ENCODE measurements at regions not wholly inside any gene's neighbourhood (a gene's known extent, or its start where the extent isn't known, plus 50 kb on each side); places are given as distances from the start of the nearest gene placed in this dataset.
"Not testable (repeated sequence)": the region's sequence is repeated elsewhere in the genome, so short reads cannot be mapped to it uniquely, and the experiment has no call there.

DNA sequence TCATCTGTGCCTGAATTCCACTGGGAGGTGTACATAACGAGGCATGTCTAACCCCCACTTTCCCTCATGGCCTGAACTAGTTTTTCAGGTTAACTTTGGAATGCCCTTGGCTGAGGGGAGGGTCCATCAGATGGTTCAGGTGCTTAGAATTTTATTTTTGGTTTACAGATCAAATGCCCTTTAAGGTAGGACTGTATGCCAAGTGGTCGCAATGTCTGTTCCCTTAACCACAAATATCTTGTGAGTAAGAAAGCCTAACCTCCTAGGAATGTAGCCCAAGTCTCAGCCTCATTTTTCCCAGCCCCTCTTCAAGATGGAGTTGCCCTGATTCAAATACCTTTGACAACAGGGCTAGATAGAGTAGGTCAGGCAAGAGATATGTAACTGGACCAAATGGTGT lies 78.4 kb downstream of the RNASET2 start:
- DNase-seq (ENCODE audit: low spot score) = no peak

DNA sequence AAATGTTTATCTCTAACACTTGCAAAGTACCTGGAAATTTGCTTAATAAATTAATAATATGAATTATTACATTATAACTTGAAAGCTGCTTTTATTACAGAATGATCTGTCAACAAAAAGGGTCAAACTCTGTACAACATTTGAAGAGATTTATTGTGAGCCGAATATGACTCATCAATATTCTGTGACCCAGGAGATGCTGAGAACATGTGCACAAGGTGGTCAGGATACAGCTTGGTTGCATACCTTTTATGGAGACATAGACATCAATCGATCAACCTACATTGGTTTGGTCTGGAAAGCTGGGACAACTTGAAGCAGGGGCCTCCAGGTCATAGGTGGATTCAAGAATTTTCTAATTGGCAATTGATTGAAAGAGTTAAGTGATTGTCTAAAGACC lies 79.0 kb downstream of the RNASET2 start:
- DNase-seq (ENCODE audit: low spot score) = no peak

DNA sequence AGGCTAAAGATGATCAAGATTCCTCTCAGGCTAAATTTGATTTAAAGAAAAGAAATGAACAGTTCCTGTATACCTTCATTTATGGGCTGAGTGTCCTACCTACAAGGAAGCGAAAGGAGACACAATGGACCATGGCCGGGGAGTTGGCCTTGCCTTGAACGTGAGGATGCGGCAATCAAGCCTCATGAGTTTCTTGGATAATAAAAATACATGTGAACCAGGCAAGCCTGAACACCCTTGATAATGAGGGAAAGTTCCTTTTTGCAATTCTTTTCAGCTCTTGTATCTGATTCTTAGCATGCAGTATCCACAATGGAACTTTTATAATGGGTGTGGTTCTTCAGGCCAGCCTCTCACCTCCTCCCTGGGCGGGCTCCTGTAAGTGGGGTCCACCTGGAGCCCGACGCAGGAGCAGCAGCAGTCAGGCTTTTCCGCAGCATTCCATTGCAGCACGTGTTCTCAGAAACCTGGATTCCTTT lies 83.8 kb downstream of the RNASET2 start:
- DNase-seq (ENCODE audit: low spot score) = no peak

DNA sequence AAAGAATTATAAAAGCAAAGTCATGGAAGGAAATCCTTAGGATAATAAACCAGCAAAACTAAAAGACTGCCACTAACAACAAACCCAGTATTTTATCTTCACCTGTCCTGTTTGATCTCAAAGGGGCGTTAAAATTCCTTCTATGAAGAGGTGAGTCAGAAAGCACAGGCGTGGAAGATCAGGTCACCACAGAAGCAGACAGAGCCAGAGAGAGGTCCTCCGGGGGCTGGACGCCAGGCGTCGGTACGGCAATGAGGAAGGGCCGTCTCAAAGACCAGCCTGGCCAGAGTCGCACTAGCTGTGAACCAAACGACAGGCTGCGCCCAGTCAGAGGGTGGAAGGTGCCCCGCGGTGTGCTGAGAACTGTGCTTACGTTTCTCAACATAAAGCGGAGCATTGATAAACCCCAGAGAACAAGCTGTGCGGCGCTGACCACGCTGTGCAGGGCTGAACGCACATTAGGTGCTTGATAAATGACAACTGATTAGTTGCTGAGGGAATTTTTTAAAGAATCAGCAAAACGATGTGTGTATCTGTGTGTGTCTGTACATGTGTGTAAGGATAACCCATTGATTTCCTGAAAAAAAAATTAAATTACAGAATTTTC lies 85.6 kb downstream of the RNASET2 start:
- DNase-seq (ENCODE audit: low spot score) = no peak

DNA sequence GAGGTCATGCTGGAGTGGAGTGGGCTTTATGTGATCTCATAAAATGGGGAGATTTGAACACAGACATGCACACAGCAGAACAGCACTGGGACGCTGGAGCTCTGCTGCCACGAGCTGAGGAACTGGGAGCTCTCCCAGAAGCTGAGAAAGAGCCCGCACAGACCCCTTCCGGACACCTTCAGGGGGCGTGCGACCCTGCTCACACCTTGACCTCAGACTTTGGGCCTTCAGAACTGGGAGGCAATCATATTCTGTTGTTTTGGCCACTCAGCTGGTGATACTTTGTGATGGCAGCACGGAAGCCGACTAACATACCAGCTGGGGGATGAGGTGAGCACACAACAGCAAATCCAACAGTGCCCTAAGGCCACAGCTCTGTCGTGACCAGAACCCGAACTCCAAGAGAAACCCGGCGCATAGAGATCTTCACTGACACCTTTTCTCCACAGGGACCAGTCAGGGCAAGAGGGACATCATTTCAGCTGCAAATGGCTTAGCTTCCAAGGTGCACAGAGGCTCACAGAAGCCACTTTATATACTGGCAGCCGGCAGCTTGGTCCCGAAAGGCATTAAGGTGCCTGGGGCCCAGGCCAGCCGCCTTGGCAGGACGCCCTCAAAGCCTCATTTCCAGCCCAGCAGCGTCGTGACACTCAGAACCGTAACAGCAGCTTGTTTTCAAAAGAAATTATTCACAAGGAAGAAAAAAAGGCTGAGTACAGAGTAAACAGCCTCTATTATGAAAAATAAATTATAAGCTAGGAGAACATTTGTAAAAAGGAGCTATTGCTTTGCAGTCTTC lies 89.3 kb downstream of the RNASET2 start:
- no peak for DNase-seq (ENCODE audit: low spot score)

DNA sequence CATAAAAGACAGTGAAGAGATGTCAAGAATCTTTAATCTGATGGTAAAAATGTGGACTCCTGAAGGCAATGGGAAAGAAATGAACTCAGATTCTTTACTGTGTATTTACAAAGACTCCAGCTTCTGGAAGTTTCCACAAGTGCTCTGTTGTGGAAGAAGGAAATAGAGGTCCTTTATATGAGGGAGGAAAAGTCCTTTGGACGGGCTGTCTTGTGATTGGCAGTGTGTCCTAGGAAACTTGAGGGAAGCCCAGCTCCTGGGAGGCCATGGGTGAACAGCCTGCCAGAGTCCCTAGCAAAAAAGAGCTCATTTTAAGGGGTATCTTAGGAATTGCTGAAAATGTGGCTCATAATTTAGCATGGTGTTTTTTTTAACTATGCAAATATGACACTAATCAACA lies 92.0 kb downstream of the RNASET2 start:
- DNase-seq (ENCODE audit: low spot score) = no peak

DNA sequence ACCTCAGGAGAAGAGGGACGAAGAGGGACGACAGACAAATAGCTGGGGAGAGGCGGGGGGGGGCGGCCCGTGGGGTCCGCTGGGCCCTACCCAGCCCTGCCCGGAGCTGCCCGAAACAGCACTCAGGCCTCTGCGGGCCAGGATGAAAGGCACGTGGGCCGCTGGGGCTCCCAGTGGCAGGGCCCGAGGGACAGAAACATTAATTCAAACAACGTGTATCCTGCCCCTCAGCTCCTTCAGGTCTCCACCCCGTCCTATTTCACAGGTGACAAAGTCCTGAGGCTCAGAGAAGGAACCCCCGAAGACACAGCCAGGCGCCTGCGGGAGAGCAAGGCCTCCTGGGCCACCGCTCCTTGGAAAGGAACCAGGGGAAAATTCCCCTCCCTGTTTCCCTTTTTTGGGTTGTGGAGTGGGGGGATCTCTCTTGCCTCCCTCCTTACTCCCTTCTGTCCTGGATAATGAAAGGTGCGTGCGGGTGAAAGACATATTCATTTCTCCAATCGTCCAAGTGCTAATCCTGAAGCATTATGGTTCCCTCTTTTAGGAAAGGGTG lies 93.3 kb downstream of the RNASET2 start:
- no peak for DNase-seq (ENCODE audit: low spot score)

DNA sequence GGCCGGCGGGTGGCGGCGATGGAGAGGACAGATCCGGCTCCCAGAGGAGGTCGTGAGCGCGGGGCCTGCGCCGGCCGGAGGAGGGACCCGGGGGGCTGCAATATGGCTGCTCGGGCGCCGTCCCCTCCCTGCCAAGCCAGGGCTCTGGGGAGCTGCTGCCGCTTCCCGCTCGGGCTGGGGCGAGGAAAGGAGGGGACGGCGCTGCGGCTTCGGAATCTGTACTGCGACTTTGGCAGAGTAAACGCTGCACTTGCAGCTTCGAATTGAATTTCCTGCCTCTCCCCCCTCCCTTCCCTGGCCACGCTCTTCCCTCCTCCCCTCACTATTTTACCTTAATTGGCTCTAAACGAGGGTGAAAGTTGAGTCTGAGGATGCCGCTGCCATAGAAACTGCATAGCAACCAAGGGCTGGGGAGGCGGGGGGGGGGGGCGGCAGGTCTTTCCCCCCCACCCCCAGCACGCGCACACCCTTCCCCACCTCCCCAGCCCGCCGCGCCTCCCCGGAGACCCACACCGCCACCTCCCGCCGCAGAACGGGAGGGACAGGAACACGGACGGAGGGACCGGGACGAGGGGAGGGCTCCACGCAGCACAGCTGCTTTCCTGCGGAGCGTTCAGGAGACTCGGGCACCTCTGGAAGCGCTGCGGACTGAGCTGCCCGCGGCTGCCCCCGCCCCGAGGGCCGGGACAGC lies 93.9 kb downstream of the RNASET2 start:
- DNase-seq (ENCODE audit: low spot score) = no peak

DNA sequence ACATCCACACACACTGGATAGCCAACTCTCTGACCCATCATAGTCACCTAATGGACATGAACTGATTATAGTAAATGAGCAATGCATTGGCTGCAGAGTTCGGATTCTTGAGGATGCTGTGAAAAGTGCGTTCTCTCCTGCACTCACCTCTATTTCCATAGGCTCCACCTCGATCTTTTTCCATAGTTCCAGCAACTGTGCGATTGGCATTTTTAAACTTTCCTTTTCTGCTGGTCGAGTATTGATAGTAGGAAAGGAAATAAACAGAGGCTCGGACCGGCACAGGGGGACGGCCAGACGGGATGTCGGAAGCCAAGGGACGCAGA lies 94.4 kb downstream of the RNASET2 start:
- peak; percentile 4 for DNase-seq (ENCODE audit: low spot score)

DNA sequence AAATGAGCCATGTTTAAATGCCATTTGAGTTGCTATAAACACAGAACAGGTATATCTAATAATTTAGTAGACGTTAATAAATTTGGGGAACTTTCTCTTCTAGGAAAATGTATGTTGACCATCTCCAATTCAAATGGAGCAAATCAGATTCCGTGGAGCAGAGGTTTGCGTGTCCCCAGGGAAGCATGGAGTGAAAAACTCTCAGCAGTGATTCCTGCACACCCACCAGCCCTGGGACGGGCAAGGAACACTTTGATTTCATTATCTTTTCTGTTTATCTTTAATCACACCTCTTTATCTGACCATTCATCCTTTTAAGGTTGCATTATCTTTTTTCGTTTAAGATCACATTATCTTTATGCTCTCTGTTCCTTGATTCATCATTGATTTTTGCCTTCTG lies 95.0 kb downstream of the RNASET2 start:
- DNase-seq (ENCODE audit: low spot score) = no peak

DNA sequence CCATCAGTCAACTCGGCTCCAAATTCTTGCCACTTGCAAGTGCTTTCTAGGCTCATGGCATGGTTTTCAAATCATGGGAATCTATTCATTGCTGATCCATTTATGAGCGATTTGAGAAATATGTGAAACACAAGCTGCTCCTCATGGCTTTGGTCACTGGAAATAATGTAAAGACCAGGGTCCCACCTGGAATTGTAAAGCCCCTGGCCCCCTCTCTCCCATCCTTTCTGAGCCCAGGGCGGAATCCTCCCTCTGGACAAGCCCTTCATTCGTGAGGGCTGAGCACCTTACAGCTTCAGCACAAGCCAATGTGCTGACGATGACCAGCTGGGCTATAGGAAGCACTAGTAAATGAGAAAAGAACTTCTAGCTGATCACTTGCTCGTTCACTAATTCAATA lies 96.0 kb downstream of the RNASET2 start:
- no peak for DNase-seq (ENCODE audit: low spot score)

DNA sequence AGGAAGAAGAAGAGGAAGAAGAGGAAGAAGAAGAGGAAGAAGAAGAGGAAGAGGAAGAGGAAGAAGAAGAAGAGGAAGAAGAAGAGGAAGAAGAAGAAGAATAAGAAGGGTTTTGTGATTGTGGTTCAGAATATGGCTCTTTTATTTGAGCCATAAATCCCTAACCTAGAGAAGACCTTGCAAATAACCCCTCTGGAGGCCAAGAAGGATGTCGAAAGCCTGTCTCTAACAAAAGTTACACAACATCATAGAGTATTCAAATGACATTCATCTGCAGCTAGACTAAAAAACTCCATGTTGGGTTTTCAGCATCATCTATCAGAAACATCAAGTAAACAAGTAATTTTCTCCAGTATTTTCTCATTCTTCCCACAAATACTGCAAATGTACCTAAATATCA lies 100.9 kb downstream of the RNASET2 start:
- DNase-seq (ENCODE audit: low spot score) = no peak

DNA sequence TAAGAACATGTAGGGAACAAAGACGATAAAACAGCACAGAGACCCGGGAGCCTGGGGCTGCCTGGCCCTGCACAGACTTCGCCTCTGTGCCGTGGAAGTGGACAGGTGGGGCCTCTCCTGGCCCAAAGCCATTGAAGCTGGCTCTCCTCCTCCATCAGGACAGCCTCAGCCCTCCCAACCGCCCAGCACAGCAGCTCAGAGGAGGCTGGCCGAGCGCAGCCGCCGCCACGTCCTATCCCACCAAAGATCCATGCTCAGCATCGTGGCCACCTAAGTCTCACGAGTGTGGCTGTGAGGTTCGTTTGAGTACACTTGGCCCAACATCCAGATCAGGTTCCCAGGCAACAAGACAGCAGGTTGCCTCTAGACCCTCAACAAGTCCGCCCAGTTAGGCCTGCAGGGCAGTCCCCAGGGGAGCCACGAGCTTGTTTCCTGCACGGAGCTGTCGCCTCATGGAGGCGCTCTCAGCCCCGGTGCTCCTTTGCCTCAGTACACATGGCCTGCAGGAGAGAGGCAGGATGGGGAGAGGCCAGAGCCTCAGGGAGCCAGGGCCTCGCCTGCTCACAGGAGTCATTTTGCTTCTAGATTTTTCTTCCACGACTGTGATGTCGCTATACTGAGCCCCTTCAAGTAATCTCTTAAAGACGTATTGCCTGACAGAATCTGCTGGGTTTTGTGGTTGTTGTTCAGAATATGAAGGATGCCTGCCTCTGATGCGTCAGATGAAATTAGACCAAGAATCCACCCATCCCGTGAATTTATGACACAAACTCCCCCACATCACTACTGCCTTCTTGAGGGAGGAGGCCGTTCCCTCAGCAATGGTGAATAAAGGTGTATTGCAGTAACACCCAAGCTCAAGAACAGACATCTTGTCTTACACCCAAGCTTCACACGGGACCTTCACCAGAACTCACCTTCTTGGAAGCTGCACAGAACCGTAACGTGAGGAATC lies 102.7 kb downstream of the RNASET2 start:
- no peak for DNase-seq (ENCODE audit: low spot score)

DNA sequence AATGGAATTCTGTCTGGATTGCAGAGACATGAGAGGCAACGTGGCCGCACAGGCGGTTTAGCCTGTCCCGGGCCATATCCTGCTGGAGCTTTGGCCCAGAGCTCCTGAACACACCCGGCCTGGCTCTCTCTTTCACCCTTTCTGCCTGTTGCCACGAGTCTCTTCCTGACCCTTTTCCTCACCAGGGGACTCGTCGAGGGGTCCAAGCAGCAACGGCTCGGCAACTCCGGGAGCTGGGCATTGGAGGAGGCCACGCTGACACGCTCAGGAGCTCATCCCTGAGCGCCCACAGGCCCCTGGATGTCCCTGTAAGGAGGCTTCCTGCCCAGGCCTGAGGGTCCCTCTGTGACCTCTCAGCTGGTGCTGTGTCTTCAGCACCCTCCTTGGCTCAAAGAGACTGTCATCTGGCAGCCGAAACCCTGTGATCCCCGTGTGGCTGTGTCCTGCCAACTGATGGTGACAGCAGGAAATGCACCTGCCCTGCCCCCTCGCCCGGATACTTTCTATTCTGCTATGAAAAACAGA lies 103.8 kb downstream of the RNASET2 start:
- no peak for DNase-seq (ENCODE audit: low spot score)

DNA sequence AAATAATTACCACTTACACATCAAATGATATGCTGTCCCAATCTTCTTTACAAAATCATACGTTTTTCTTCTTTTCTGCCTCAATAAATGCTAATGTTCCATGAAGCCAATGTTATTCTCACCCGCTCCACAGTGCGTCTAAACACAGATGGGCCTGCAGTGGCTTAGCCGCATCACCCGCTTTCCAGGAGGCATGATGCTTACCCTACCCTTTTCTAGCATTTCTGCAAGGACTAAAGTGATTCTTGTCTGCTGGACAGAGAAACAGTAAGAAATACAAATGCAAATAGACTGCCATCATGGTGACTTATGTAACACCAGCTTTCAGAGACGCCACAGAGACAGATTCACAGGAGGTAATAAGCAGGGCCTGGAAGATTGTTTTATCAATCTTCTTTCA lies 104.4 kb downstream of the RNASET2 start:
- DNase-seq (ENCODE audit: low spot score) = no peak

DNA sequence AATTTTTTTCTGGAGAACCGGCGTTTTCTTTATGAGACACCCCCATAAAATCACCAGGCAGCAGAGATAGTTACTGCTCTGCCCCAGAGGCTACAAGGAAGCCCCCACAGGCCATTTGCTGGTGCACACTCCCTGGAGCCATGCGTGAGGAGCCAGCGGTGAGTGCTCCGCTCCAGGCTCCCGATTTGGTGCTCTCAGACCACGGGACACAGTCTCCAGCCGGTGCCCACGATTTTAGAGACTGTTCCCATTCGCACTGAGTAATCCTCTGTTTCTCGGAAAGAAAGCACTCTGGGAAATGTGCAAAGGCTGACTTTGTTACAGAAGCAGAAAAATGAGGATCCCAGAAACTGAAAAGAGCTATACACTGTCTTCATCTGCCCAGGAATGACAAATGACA lies 104.9 kb downstream of the RNASET2 start:
- no peak for DNase-seq (ENCODE audit: low spot score)

DNA sequence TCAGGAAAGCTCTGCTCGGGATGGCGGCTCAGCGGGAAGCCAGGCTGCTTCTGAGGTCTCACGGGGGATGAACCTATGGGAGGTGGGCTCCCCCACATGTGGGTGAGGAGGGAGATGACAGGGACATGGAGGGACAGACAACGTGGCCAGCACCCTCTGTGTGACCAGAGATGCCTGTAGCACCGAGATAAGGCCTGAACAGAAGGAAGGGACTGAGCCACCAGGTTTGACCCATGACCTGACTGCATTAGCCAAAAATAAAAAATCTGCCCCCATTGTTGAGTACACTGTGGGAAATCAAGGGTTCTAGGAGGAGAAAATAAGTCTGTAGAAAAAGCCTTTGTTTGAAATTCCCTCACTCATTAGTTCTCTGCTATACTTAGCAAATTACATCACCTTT lies 105.7 kb downstream of the RNASET2 start:
- DNase-seq (ENCODE audit: low spot score) = no peak

DNA sequence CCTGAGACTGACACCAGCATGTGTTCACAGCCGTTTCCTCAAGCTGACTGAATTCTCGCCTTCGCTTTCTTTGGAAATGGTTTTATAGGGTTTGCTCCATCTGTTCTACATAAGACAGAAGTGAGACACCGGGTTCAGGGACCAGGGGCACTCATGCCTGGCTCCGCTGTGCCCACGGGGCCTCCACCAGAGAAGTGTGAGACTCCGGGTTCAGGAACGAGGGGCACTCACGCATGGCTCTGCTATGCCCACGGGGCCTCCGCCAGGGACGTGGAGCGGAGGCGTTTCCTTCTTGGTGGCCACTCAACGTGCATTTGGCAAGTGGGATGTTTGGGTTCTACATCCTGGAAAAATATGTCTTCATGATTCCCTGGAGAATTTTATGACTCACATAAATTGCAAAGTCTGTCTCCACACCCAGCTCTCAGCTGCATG lies 106.6 kb downstream of the RNASET2 start:
- no peak for DNase-seq (ENCODE audit: low spot score)

DNA sequence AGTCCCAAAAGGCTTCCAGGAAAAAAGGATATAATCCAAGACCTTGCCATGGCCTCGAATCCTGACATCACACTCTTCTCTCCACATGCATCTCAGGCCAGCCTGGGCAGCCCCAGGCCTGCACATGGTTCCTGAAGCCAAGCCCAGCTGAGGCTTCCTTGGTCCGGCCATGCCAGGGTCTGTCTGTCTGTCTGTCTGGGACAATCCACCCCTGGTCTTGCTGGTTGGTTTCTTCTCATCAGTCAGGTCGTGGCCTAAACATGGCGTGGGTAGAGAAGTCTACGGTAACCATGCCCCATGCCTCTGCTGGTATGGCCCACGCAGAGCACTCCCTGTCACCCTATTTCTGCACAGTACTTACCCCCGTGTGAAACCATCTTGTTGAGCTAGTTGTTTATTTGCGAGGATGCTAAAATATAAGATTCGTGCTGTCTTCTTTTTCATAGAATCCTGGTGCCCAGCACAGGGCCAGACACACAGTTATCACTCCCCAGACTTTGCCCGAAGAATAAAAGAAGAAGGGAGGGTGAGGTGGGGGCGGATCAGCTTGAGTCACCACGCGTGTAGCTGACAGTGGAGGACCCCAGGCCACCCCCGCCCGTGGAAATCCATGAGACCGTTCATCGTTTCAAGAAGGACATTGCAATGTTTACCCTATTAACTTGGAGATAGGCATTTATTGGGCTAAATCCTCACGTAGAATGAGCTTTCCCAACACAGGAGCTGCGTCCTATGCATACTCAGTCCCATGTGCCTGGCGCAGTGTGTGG lies 107.2 kb downstream of the RNASET2 start:
- DNase-seq (ENCODE audit: low spot score) = no peak

DNA sequence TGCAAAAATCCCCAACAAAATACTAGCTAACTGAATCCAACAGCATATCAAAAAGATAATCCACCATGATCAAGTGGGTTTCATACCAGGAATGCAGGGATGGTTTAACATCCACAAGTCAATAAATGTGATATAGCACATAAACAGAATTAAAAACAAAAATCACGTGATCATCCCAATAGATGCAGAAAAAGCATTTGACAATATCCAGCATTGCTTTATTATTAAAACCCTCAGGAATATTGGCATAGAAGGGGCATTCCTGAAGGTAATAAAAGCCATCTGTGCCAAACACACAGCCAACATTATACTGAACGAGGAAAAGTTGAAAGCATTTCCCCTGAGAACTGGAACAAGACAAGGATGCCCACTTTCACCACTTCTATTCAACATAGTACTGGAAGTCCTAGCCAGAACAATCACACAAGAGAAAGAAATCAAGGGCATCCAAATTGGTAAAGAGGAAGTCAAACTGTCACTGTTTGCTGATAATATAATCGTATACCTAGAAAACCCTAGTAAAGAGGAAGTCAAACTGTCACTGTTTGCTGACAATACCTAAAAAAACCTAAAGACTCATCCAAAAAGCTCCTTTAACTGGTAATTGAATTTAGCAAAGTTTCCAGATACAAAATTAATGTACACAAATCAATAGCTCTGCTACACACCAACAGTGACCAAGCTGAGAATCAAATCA lies 109.8 kb downstream of the RNASET2 start:
- not testable (repeated sequence) for DNase-seq (ENCODE audit: low spot score)

Measured in kidney capillary endothelial cell (primary cell).